H9 (cell line): ENCODE measurements at regions not wholly inside any gene's neighbourhood (a gene's known extent, or its start where the extent isn't known, plus 50 kb on each side); places are given as distances from the start of the nearest gene placed in this dataset.

ENCODE experiments used
- DNase-seq: peaks from one replicate; pipeline ENCODE4 v3.0.0-alpha.2; 2017
- H2AFZ ChIP-seq: one replicate; pipeline ENCODE4 v1.6.1; 2013; ENCODE audit warnings: mild to moderate bottlenecking, low read length, control low read depth, moderate library complexity
- H2AK5ac ChIP-seq: 2 replicates; pipeline ENCODE4 v1.6.1; 2013; ENCODE audit warnings: low read length, control low read depth, mixed read lengths; ENCODE audit not compliant: insufficient read length
- H2BK120ac ChIP-seq: one replicate; pipeline ENCODE4 v1.6.1; 2013; ENCODE audit warnings: low read depth, mild to moderate bottlenecking, low read length, control low read depth, inconsistent platforms; ENCODE audit not compliant: poor library complexity, severe bottlenecking
- H2BK12ac ChIP-seq: 2 replicates; pipeline ENCODE4 v1.6.1; 2013; ENCODE audit warnings: low read length, control low read depth, mixed read lengths, low read depth; ENCODE audit not compliant: insufficient read length
- H2BK15ac ChIP-seq: 2 replicates; pipeline ENCODE4 v1.6.1; 2013; ENCODE audit warnings: low read depth, low read length, control low read depth
- H2BK20ac ChIP-seq: one replicate; pipeline ENCODE4 v1.6.1; 2013; ENCODE audit warnings: low read depth, mild to moderate bottlenecking, low read length, control low read depth, inconsistent platforms; ENCODE audit not compliant: poor library complexity, severe bottlenecking
- H2BK5ac ChIP-seq: 2 replicates; pipeline ENCODE4 v1.6.1; 2013; ENCODE audit warnings: low read length, control low read depth, mixed read lengths; ENCODE audit not compliant: insufficient read length
- H3K14ac ChIP-seq: 2 replicates; pipeline ENCODE4 v1.6.1; 2013; ENCODE audit warnings: low read length, control low read depth; ENCODE audit not compliant: insufficient read depth
- H3K18ac ChIP-seq: 2 replicates; pipeline ENCODE4 v1.6.1; 2013; ENCODE audit warnings: low read depth, mild to moderate bottlenecking, mixed read lengths, low read length, control low read depth; ENCODE audit not compliant: insufficient read length
- H3K23ac ChIP-seq: 2 replicates; pipeline ENCODE4 v1.6.1; 2013; ENCODE audit warnings: low read length, control low read depth, mixed read lengths, low read depth; ENCODE audit not compliant: insufficient read length
- H3K23me2 ChIP-seq: 2 replicates; pipeline ENCODE4 v1.6.1; 2013; ENCODE audit warnings: low read depth, mild to moderate bottlenecking, mixed read lengths, low read length, control low read depth; ENCODE audit not compliant: insufficient read length, poor library complexity, severe bottlenecking
- H3K27ac ChIP-seq: 2 replicates; pipeline ENCODE4 v1.5.1; 2013; ENCODE audit warnings: low read length, control low read depth, mixed read lengths, low read depth; ENCODE audit not compliant: insufficient read length
- H3K27me3 ChIP-seq: 2 replicates; pipeline ENCODE4 v1.6.1; 2013; ENCODE audit warnings: low read length, control low read depth, inconsistent platforms; ENCODE audit not compliant: insufficient read depth
- H3K4ac ChIP-seq: 2 replicates; pipeline ENCODE4 v1.6.1; 2013; ENCODE audit warnings: low read depth, mild to moderate bottlenecking, control low read depth, inconsistent platforms, low read length, moderate library complexity
- H3K4me1 ChIP-seq: 2 replicates; pipeline ENCODE4 v1.6.1; 2013; ENCODE audit warnings: low read length, control low read depth, inconsistent platforms; ENCODE audit not compliant: insufficient read depth
- H3K4me2 ChIP-seq: 2 replicates; pipeline ENCODE4 v1.6.1; 2013; ENCODE audit warnings: low read length, control low read depth, mixed read lengths; ENCODE audit not compliant: insufficient read length, insufficient read depth
- H3K56ac ChIP-seq: 2 replicates; pipeline ENCODE4 v1.6.1; 2013; ENCODE audit warnings: low read depth, mild to moderate bottlenecking, mixed read lengths, low read length, control low read depth; ENCODE audit not compliant: insufficient read length
- H3K79me1 ChIP-seq: 2 replicates; pipeline ENCODE4 v1.6.1; 2013; ENCODE audit warnings: low read depth, mild to moderate bottlenecking, moderate library complexity, low read length, control low read depth, inconsistent platforms; ENCODE audit not compliant: insufficient read depth, poor library complexity, severe bottlenecking
- H3K79me2 ChIP-seq: 2 replicates; pipeline ENCODE4 v1.6.1; 2013; ENCODE audit warnings: low read length, control low read depth, inconsistent platforms; ENCODE audit not compliant: insufficient read depth
- H3K9ac ChIP-seq: 2 replicates; pipeline ENCODE4 v1.6.1; 2013; ENCODE audit warnings: low read length, control low read depth, mixed read lengths; ENCODE audit not compliant: insufficient read length; ENCODE audit errors: extremely low read depth
- H3K9me3 ChIP-seq: one replicate; pipeline ENCODE4 v1.6.1; 2013; ENCODE audit warnings: low read depth, low read length, inconsistent platforms; ENCODE audit not compliant: control insufficient read depth
- H3T11ph ChIP-seq: one replicate; pipeline ENCODE4 v1.6.1; 2013; ENCODE audit warnings: mild to moderate bottlenecking, low read length, control low read depth, inconsistent platforms
- H4K20me1 ChIP-seq: one replicate; pipeline ENCODE4 v1.6.1; 2013; ENCODE audit not compliant: control insufficient read depth, insufficient read length, insufficient read depth
- H4K5ac ChIP-seq: 2 replicates; pipeline ENCODE4 v1.6.1; 2013; ENCODE audit warnings: low read depth, mild to moderate bottlenecking, mixed read lengths, low read length, control low read depth; ENCODE audit not compliant: insufficient read length
- H4K8ac ChIP-seq: replicated peaks from 2 replicates; pipeline ENCODE4 v1.6.1; 2013; ENCODE audit warnings: low read length, control low read depth, mixed read lengths, low read depth; ENCODE audit not compliant: insufficient read length
- H4K91ac ChIP-seq: 2 replicates; pipeline ENCODE4 v1.6.1; 2013; ENCODE audit warnings: low read depth, mild to moderate bottlenecking, moderate library complexity, mixed read lengths, low read length, control low read depth; ENCODE audit not compliant: insufficient read length
- H3K27ac Mint-ChIP-seq, 3 experiments: 2 replicates in 2 of 3; 3 replicates in 1 of 3; pipeline ENCODE4 v1.8.0; 2020 to 2021; ENCODE audit warnings: mixed read lengths in 3 of 3, mild to moderate bottlenecking in 1 of 3, moderate library complexity in 1 of 3
- H3K27me3 Mint-ChIP-seq: 2 replicates; pipeline ENCODE4 v1.8.0; 2021; ENCODE audit warnings: low read depth, mild to moderate bottlenecking, moderate library complexity, mixed read lengths
- H3K36me3 Mint-ChIP-seq, 3 experiments: 2 replicates in 2 of 3; 3 replicates in 1 of 3; pipeline ENCODE4 v1.8.0; 2020 to 2021; ENCODE audit warnings: low read depth in 3 of 3, mixed read lengths in 3 of 3; ENCODE audit not compliant: insufficient read depth in 1 of 3
- H3K4me1 Mint-ChIP-seq, 2 experiments: 2 replicates each; pipeline ENCODE4 v1.8.0; 2020; ENCODE audit warnings: mixed read lengths in 2 of 2
- H3K4me3 Mint-ChIP-seq, 2 experiments: 2 replicates in 1 of 2; 3 replicates in 1 of 2; pipeline ENCODE4 v1.8.0; 2020 to 2021; ENCODE audit warnings: mild to moderate bottlenecking in 2 of 2, mixed read lengths in 2 of 2, moderate library complexity in 1 of 2
- H3K9me3 Mint-ChIP-seq, 2 experiments: 2 replicates in 1 of 2; 3 replicates in 1 of 2; pipeline ENCODE4 v1.8.0; 2020; ENCODE audit warnings: mild to moderate bottlenecking in 2 of 2, mixed read lengths in 2 of 2, moderate library complexity in 1 of 2
- WGBS: extraction: QIAGEN DNeasy Blood & Tissue Kit; methylation state at CpG from one replicate; pipeline ENCODE4 v1.1.7; 2013; ENCODE audit warnings: missing lambda C conversion rate, low lambda C conversion rate, mixed read lengths; ENCODE audit not compliant: insufficient read length; ENCODE audit errors: extremely low coverage; 5-methylcytosine and 5-hydroxymethylcytosine counted together
- TF ChIP-seq, protein P1 (sequence below): fragments of 200-600 bp; sonication (generic); conservative IDR thresholded peaks from 3 replicates; pipeline ENCODE4 v1.8.0; 2021; ENCODE audit warnings: antibody characterized with exemption, mild to moderate bottlenecking

DNA sequence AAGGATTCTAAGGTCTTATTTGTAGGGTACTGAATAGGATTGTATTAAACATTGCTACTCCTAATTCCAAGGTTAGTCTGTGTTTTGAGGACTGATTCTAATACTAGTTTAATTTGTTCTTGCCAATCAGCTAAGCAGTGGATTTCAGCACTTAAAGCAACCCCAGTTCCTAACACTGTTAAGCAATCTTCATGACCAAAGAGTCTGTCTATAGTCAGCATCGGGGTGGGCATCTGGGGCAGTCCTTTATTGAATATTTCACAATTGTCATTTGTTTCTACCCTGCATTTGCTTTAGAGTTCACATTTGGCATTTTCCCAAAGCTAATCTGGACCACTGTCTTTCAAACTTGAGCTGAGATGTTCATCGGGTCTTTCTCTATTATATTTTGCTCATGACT lies 248.0 kb upstream of the TANK start:
- Mint-ChIP-seq H3K27ac (no peak overlapping the region), H3K27me3 (peaks cover 57% of the 10 kb centered on the region), H3K36me3 (peaks cover 0 to 15% (median 2%) of the 10 kb centered on the region in 3 experiments; a peak in 5 of 7 replicates), H3K4me1 (peaks cover 5% of the 10 kb centered on the region in 2 experiments; a peak in 2 of 4 replicates), H3K4me3 (no peak overlapping the region), H3K9me3 (peaks cover 10 to 15% of the 10 kb centered on the region in 2 experiments)
- Histone ChIP-seq H3T11ph (no peak overlapping the region), H3K4ac (no peak overlapping the region), H2BK20ac (no peak overlapping the region), H3K23ac (no peak overlapping the region), H2BK15ac (no peak overlapping the region), H3K27ac (no peak overlapping the region), H2BK120ac (no peak overlapping the region), H2BK5ac (no peak overlapping the region), H3K56ac (no peak overlapping the region), H4K91ac (no peak overlapping the region), H3K9me3 (no peaks in the 10 kb centered on the region), H3K9ac (no peak overlapping the region), H3K18ac (no peak overlapping the region), H3K79me1 (no peaks in the 10 kb centered on the region), H4K20me1 (no peaks in the 10 kb centered on the region), H4K8ac (no peak overlapping the region), H2BK12ac (no peak overlapping the region), H2AFZ (no peak overlapping the region), H3K4me1 (no peaks in the 10 kb centered on the region), H2AK5ac (no peak overlapping the region), H3K4me2 (no peak overlapping the region), H3K23me2 (no peaks in the 10 kb centered on the region), H3K27me3 (peaks cover 3% of the 10 kb centered on the region; the same call in 1 of the 2 replicates), H3K79me2 (no peaks in the 10 kb centered on the region), H4K5ac (no peak overlapping the region), H3K14ac (no peak overlapping the region)
- DNase-seq: no peak
- no CpG with 5 or more reads among the region's 2 CpGs for WGBS
- TF ChIP-seq, protein P1, sequence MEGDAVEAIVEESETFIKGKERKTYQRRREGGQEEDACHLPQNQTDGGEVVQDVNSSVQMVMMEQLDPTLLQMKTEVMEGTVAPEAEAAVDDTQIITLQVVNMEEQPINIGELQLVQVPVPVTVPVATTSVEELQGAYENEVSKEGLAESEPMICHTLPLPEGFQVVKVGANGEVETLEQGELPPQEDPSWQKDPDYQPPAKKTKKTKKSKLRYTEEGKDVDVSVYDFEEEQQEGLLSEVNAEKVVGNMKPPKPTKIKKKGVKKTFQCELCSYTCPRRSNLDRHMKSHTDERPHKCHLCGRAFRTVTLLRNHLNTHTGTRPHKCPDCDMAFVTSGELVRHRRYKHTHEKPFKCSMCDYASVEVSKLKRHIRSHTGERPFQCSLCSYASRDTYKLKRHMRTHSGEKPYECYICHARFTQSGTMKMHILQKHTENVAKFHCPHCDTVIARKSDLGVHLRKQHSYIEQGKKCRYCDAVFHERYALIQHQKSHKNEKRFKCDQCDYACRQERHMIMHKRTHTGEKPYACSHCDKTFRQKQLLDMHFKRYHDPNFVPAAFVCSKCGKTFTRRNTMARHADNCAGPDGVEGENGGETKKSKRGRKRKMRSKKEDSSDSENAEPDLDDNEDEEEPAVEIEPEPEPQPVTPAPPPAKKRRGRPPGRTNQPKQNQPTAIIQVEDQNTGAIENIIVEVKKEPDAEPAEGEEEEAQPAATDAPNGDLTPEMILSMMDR: no peak
